NCI-H1694 (cell line): ENCODE measurements at regions not wholly inside any gene's neighbourhood (a gene's known extent, or its start where the extent isn't known, plus 50 kb on each side); places are given as distances from the start of the nearest gene placed in this dataset.
"Not testable (repeated sequence)": the region's sequence is repeated elsewhere in the genome, so short reads cannot be mapped to it uniquely, and the experiment has no call there.

Experiments
- DNase-seq: peaks from one replicate; lab custom pipeline; 2025; lab: John Stamatoyannopoulos, UW

GRCh38 chr21:22020221-22020620 lies 1022.0 kb downstream of the NCAM2 start:
- no peak for DNase-seq

- not testable (repeated sequence) for DNase-seq
Observed at GRCh38 chr21:22023896-22024295, 1025.7 kb downstream of the NCAM2 start.

- DNase-seq: no peak
Observed at GRCh38 chr21:22044431-22044830, 1046.2 kb downstream of the NCAM2 start.

GRCh38 chr21:22046576-22046975 lies 1048.4 kb downstream of the NCAM2 start:
- DNase-seq: no peak

- no peak for DNase-seq
Observed at GRCh38 chr21:22056904-22057303, 1058.7 kb downstream of the NCAM2 start.

- no peak for DNase-seq
Observed at GRCh38 chr21:22062472-22063139, 1064.4 kb downstream of the NCAM2 start.

- DNase-seq: no peak
Observed at GRCh38 chr21:22063140-22063539, 1064.9 kb downstream of the NCAM2 start.

GRCh38 chr21:22076471-22076870 lies 1078.3 kb downstream of the NCAM2 start:
- DNase-seq: no peak

GRCh38 chr21:22083899-22084298 lies 1085.7 kb downstream of the NCAM2 start:
- DNase-seq: no peak

- DNase-seq: no peak
Observed at GRCh38 chr21:22096314-22096713, 1098.1 kb downstream of the NCAM2 start.

GRCh38 chr21:22106720-22107410 lies 1108.7 kb downstream of the NCAM2 start:
- DNase-seq: no peak

- no peak for DNase-seq
Observed at GRCh38 chr21:22115746-22116145, 1117.5 kb downstream of the NCAM2 start.

- DNase-seq: peak; percentile 63
Observed at GRCh38 chr21:22120616-22121266, 1122.5 kb downstream of the NCAM2 start.

GRCh38 chr21:22125581-22125980 lies 1127.4 kb downstream of the NCAM2 start:
- no peak for DNase-seq

GRCh38 chr21:22128671-22129070 lies 1130.5 kb downstream of the NCAM2 start:
- DNase-seq: no peak

GRCh38 chr21:22132358-22133071 lies 1134.3 kb downstream of the NCAM2 start:
- no peak for DNase-seq

- no peak for DNase-seq
Observed at GRCh38 chr21:22136740-22137139, 1138.5 kb downstream of the NCAM2 start.

- no peak for DNase-seq
Observed at GRCh38 chr21:22138297-22139016, 1140.2 kb downstream of the NCAM2 start.

- DNase-seq: no peak
Observed at GRCh38 chr21:22145545-22145944, 1147.3 kb downstream of the NCAM2 start.

- no peak for DNase-seq
Observed at GRCh38 chr21:22154579-22155274, 1156.5 kb downstream of the NCAM2 start.

- DNase-seq: no peak
Observed at GRCh38 chr21:22164912-22165311, 1166.7 kb downstream of the NCAM2 start.
